GM12891 (cell line): ENCODE measurements at regions not wholly inside any gene's neighbourhood (a gene's known extent, or its start where the extent isn't known, plus 50 kb on each side); places are given as distances from the start of the nearest gene placed in this dataset.

Source experiments
- POLR2A ChIP-seq: IDR thresholded peaks from 2 replicates; pipeline ENCODE4 v1.6.1; 2011; ENCODE audit warnings: low read depth, low read length, control low read depth
- POLR2AphosphoS5 ChIP-seq: IDR thresholded peaks from 2 replicates; pipeline ENCODE4 v1.6.1; 2011; ENCODE audit warnings: low read depth, low read length, control low read depth

GRCh38 chr11:114815176-114815575, 136.8 kb downstream of the NXPE2 start:
- TF ChIP-seq POLR2A: no peak
- TF ChIP-seq POLR2AphosphoS5: no peak
